ENCODE measurements at regions not wholly inside any gene's neighbourhood (a gene's known extent, or its start where the extent isn't known, plus 50 kb on each side); places are given as distances from the start of the nearest gene placed in this dataset.

DNA sequence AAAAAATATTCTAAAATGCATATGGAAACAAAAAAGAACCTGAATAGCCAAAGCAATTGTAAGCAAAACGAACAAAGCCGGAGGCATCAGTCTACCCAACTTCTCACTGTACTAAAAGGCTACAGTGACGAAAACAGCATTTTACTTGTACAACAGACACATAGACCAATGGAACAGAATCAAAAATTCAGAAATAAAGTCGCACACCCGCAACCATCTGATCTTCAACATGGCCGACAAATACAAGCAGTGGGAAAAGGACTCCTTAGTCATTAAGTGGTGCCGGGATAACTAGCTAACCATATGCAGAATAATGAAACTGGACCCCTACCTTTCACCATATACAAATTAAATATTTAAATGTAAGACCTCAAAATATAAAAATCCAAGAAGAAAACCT lies 203.9 kb upstream of the PPFIA2 start:
- no peaks in the 10 kb centered on the region for H3K36me3 Mint-ChIP-seq
- Histone ChIP-seq H3K9me3 (ENCODE audit: low read length) (no peaks in the 10 kb centered on the region), H3K27me3 (ENCODE audit: insufficient read depth, low read length, poor library complexity, severe bottlenecking) (no peaks in the 10 kb centered on the region), H3K36me3 (ENCODE audit: insufficient read depth, low read length) (no peaks in the 10 kb centered on the region), H3K4me3 (ENCODE audit: low read length) (no peak overlapping the region), H3K4me1 (ENCODE audit: insufficient read depth, low read length) (no peaks in the 10 kb centered on the region), H3K27ac (ENCODE audit: low read depth, low read length) (no peak overlapping the region)
- ChIA-PET CTCF (no interaction called here), POLR2A (no interaction called here)
- H3K27me3 Mint-ChIP-seq, result no peaks in the 10 kb centered on the region
- H3K4me3 Mint-ChIP-seq, result no peak overlapping the region
- H3K9me3 Mint-ChIP-seq, result peaks cover 0 to 3% (median 0%) of the 10 kb centered on the region in 5 donors
- no peak for DNase-seq
- no peak overlapping the region for H3K27ac Mint-ChIP-seq
- H3K4me1 Mint-ChIP-seq, result no peaks in the 10 kb centered on the region

DNA sequence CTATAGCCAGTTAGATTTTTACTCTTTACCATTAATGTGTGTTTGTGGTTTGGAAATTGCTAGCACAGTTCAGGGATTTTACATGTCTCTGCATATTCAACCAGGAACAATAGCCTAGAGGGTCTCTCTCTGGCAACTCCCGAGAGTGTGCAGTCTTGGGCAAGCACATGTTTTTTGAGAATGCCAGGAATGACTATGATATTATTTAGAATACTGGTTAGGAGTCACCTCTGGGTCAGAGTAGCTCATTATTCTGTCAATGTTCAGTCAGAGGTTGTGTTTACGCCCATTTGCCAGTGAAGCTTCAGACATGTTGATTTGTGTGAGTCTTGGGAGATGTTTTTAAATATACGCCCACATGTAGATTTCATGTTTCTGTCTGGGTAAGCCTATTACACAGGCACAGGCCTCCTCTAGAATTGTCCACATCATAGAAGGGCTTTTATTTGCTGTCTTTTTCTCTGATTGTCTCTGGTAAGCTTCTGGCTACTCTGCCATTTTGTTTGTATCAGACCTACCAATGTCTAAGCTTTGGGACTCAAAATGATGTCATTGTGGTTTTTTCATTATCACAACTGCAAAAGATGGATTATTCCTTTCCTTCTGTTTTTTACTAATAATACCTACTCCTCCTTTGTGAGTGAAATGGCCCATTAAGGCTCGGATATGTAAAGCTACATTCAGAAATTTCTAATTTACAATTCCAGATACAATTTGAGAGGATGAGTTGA lies 203.1 kb upstream of the PPFIA2 start:
- ChIA-PET CTCF (no interaction called here), POLR2A (no interaction called here)
- no peak overlapping the region for H3K4me3 Mint-ChIP-seq
- Histone ChIP-seq H3K36me3 (ENCODE audit: insufficient read depth, low read length) (no peaks in the 10 kb centered on the region), H3K27me3 (ENCODE audit: insufficient read depth, low read length, poor library complexity, severe bottlenecking) (no peaks in the 10 kb centered on the region), H3K9me3 (ENCODE audit: low read length) (no peaks in the 10 kb centered on the region), H3K27ac (ENCODE audit: low read depth, low read length) (no peak overlapping the region), H3K4me3 (ENCODE audit: low read length) (no peak overlapping the region), H3K4me1 (ENCODE audit: insufficient read depth, low read length) (no peaks in the 10 kb centered on the region)
- H3K36me3 Mint-ChIP-seq, result no peaks in the 10 kb centered on the region
- peaks cover 0 to 3% (median 0%) of the 10 kb centered on the region in 5 donors for H3K9me3 Mint-ChIP-seq
- no peaks in the 10 kb centered on the region for H3K27me3 Mint-ChIP-seq
- no peak overlapping the region for H3K27ac Mint-ChIP-seq
- no peak for DNase-seq
- no peaks in the 10 kb centered on the region for H3K4me1 Mint-ChIP-seq

DNA sequence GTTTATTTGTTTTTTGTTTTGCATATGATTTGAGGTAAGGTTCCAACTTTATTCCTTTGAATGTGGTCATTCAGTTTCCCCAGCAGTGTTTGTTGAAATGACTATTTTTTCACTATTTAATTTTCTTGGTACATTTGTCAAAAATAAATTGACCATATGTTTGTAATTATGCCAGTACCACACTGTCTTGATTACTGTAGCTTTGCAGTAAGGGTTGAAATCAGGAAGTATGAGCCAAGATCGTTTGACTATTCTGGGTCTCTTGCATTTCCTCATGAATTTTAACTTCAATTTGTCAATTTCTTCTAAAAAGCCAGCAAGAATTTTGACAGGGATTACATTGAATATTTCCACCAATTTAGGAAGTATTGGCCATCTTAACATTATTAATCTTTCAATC lies 199.3 kb upstream of the PPFIA2 start:
- CTCF ChIA-PET, result no interaction called here
- no peaks in the 10 kb centered on the region for H3K27me3 Mint-ChIP-seq
- H3K36me3 Mint-ChIP-seq, result peaks cover 0 to 6% (median 0%) of the 10 kb centered on the region in 3 donors
- Histone ChIP-seq H3K27ac (ENCODE audit: low read depth, low read length) (no peak overlapping the region), H3K36me3 (ENCODE audit: insufficient read depth, low read length) (no peaks in the 10 kb centered on the region), H3K27me3 (ENCODE audit: insufficient read depth, low read length, poor library complexity, severe bottlenecking) (no peaks in the 10 kb centered on the region), H3K9me3 (ENCODE audit: low read length) (no peaks in the 10 kb centered on the region), H3K4me1 (ENCODE audit: insufficient read depth, low read length) (no peaks in the 10 kb centered on the region), H3K4me3 (ENCODE audit: low read length) (no peak overlapping the region)
- H3K4me1 Mint-ChIP-seq, result no peaks in the 10 kb centered on the region
- H3K4me3 Mint-ChIP-seq, result no peak overlapping the region
- DNase-seq, result no peak
- POLR2A ChIA-PET, result no interaction called here
- H3K27ac Mint-ChIP-seq, result no peak overlapping the region
- H3K9me3 Mint-ChIP-seq, result peaks cover 0 to 10% (median 0%) of the 10 kb centered on the region in 5 donors

DNA sequence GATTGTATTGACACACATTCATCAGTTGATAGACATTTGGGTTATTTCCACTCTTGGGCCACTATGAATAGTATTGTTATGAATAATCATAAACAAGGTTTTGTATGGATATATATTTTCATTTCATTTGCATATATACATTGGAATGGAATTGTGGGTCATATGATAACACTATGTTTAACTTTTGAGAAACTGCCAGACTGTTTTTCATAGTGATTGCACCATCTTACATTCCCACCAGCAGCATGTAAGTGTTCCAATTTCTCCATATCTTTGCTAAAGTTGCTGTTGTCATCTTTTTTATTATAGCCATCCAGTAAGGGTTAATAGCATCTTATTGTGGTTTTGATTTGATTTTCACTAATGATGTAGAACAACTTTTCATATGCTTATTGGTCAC lies 198.5 kb upstream of the PPFIA2 start:
- Histone ChIP-seq H3K27me3 (ENCODE audit: insufficient read depth, low read length, poor library complexity, severe bottlenecking) (no peaks in the 10 kb centered on the region), H3K27ac (ENCODE audit: low read depth, low read length) (no peak overlapping the region), H3K36me3 (ENCODE audit: insufficient read depth, low read length) (no peaks in the 10 kb centered on the region), H3K4me3 (ENCODE audit: low read length) (no peak overlapping the region), H3K9me3 (ENCODE audit: low read length) (no peaks in the 10 kb centered on the region), H3K4me1 (ENCODE audit: insufficient read depth, low read length) (no peaks in the 10 kb centered on the region)
- no peak for DNase-seq
- POLR2A ChIA-PET, result no interaction called here
- CTCF ChIA-PET, result no interaction called here
- Mint-ChIP-seq H3K4me1 (no peaks in the 10 kb centered on the region), H3K9me3 (peaks cover 0 to 10% (median 0%) of the 10 kb centered on the region in 5 donors), H3K27ac (no peak overlapping the region), H3K4me3 (no peak overlapping the region), H3K27me3 (no peaks in the 10 kb centered on the region), H3K36me3 (peaks cover 0 to 6% (median 0%) of the 10 kb centered on the region in 3 donors)

DNA sequence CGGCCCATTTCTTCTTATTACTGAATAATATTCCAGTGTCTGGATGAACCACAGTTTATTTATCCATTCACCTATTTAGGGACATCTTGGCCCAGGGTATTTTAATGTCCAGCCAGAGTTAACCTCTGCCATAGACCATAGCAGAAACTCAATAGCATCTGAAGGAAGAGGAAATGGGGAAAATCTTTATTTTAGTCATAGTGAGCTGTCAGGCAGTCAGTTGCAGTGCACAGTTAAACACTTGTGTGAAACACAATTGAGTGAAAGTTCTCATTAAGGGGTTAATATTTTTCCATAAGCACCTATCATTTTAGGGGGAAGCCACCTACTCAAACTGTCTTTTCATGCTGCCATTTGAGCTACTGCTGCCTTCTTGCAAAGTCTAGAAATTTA lies 197.3 kb upstream of the PPFIA2 start:
- Mint-ChIP-seq H3K36me3 (peaks cover 0 to 6% (median 0%) of the 10 kb centered on the region in 3 donors), H3K27me3 (no peaks in the 10 kb centered on the region), H3K27ac (no peak overlapping the region), H3K9me3 (peaks cover 0 to 13% (median 0%) of the 10 kb centered on the region in 5 donors), H3K4me1 (no peaks in the 10 kb centered on the region), H3K4me3 (no peak overlapping the region)
- DNase-seq, result no peak
- Histone ChIP-seq H3K27me3 (ENCODE audit: insufficient read depth, low read length, poor library complexity, severe bottlenecking) (no peaks in the 10 kb centered on the region), H3K27ac (ENCODE audit: low read depth, low read length) (no peak overlapping the region), H3K4me3 (ENCODE audit: low read length) (no peak overlapping the region), H3K36me3 (ENCODE audit: insufficient read depth, low read length) (no peaks in the 10 kb centered on the region), H3K4me1 (ENCODE audit: insufficient read depth, low read length) (no peaks in the 10 kb centered on the region), H3K9me3 (ENCODE audit: low read length) (no peaks in the 10 kb centered on the region)
- POLR2A ChIA-PET, result no interaction called here
- CTCF ChIA-PET, result no interaction called here

DNA sequence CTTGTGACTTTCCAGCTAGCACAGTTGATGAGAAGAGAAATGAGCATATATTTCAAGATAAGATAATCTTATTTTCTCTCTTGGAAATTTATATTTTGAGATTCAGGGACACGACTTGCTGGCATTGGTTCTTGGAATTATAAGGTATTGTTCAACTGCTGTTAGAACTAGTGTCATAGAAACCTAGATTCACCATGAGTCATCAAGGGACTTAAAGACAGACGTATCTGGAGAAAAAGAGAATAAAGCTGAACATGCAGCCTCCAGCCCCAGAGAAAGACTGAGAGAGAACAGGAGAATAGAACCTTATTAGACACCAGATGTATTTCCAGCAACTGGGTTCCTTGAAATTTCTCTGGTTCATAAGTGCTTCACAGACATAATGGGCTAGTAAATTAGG lies 194.4 kb upstream of the PPFIA2 start:
- H3K27me3 Mint-ChIP-seq, result no peaks in the 10 kb centered on the region
- no peak overlapping the region for H3K4me3 Mint-ChIP-seq
- ChIA-PET CTCF (no interaction called here), POLR2A (no interaction called here)
- peaks cover 0 to 6% (median 0%) of the 10 kb centered on the region in 3 donors for H3K36me3 Mint-ChIP-seq
- H3K9me3 Mint-ChIP-seq, result peaks cover 0 to 18% (median 0%) of the 10 kb centered on the region in 5 donors
- Histone ChIP-seq H3K36me3 (ENCODE audit: insufficient read depth, low read length) (no peaks in the 10 kb centered on the region), H3K4me1 (ENCODE audit: insufficient read depth, low read length) (peaks cover 4% of the 10 kb centered on the region), H3K4me3 (ENCODE audit: low read length) (no peak overlapping the region), H3K27ac (ENCODE audit: low read depth, low read length) (no peak overlapping the region), H3K27me3 (ENCODE audit: insufficient read depth, low read length, poor library complexity, severe bottlenecking) (no peaks in the 10 kb centered on the region), H3K9me3 (ENCODE audit: low read length) (no peaks in the 10 kb centered on the region)
- H3K4me1 Mint-ChIP-seq, result peaks cover 4 to 16% (median 12%) of the 10 kb centered on the region in 3 donors
- no peak for DNase-seq
- no peak overlapping the region for H3K27ac Mint-ChIP-seq

DNA sequence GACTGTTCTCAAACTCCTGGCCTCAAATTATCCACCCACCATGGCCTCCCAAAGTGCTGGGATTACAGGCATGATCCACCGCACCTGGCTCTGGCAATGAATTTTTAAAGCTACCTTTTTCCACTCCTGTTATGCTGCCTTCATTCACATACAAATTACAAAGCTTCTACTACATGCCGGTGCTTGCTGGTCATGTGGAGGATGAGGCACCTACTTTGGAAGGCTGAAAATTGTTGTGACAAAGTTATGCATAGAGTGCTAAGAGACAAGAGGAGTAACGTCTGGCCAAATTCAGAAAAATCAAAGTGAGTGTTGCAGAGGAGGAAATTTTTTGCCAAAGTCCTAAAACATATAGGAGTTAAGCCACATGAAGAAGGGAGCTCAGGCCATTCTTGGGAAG lies 191.7 kb upstream of the PPFIA2 start:
- CTCF ChIA-PET, result no interaction called here
- no peak overlapping the region for H3K4me3 Mint-ChIP-seq
- H3K9me3 Mint-ChIP-seq, result peaks cover 0 to 12% (median 0%) of the 10 kb centered on the region in 5 donors
- DNase-seq, result no peak
- peaks cover 4 to 16% (median 12%) of the 10 kb centered on the region in 3 donors for H3K4me1 Mint-ChIP-seq
- peaks cover 0 to 6% (median 0%) of the 10 kb centered on the region in 3 donors for H3K36me3 Mint-ChIP-seq
- Histone ChIP-seq H3K36me3 (ENCODE audit: insufficient read depth, low read length) (no peaks in the 10 kb centered on the region), H3K9me3 (ENCODE audit: low read length) (no peaks in the 10 kb centered on the region), H3K4me1 (ENCODE audit: insufficient read depth, low read length) (peaks cover 4% of the 10 kb centered on the region), H3K27me3 (ENCODE audit: insufficient read depth, low read length, poor library complexity, severe bottlenecking) (no peaks in the 10 kb centered on the region), H3K27ac (ENCODE audit: low read depth, low read length) (no peak overlapping the region), H3K4me3 (ENCODE audit: low read length) (no peak overlapping the region)
- no peak overlapping the region for H3K27ac Mint-ChIP-seq
- no peaks in the 10 kb centered on the region for H3K27me3 Mint-ChIP-seq
- POLR2A ChIA-PET, result interaction anchor here (0.6 kb wide), 1 partner anchor 10 kb away, joined by 3 read pairs; no protein-coding TSS in a partner anchor

DNA sequence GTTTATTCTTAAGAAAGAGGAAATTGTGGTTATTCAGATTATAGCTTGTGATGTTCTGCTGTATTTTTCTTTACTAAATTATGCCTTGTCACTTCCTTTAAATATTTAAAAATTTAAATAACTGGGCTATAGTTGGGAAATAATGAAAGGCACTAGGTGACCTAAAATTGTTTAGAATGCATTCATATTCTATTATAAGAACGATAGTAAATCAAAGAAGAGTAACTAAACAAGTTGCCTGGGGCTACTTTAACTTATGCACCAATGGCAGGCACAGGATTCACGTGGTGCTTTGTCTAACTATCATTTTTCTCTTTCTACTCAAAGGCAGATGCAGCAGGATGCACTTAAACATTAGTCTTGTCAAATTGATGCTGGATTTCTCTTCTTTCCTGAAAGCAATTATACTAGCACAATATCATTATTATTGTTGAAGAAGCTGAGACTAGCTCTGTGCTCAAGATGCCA lies 190.7 kb upstream of the PPFIA2 start:
- ChIA-PET CTCF (no interaction called here), POLR2A (no interaction called here)
- DNase-seq, result no peak
- Histone ChIP-seq H3K4me1 (ENCODE audit: insufficient read depth, low read length) (peaks cover 4% of the 10 kb centered on the region), H3K36me3 (ENCODE audit: insufficient read depth, low read length) (no peaks in the 10 kb centered on the region), H3K27ac (ENCODE audit: low read depth, low read length) (no peak overlapping the region), H3K9me3 (ENCODE audit: low read length) (no peaks in the 10 kb centered on the region), H3K27me3 (ENCODE audit: insufficient read depth, low read length, poor library complexity, severe bottlenecking) (no peaks in the 10 kb centered on the region), H3K4me3 (ENCODE audit: low read length) (no peak overlapping the region)
- peaks cover 4 to 16% (median 12%) of the 10 kb centered on the region in 3 donors for H3K4me1 Mint-ChIP-seq
- no peak overlapping the region for H3K27ac Mint-ChIP-seq
- H3K4me3 Mint-ChIP-seq, result no peak overlapping the region
- peaks cover 0 to 8% (median 0%) of the 10 kb centered on the region in 5 donors for H3K9me3 Mint-ChIP-seq
- H3K27me3 Mint-ChIP-seq, result no peaks in the 10 kb centered on the region
- H3K36me3 Mint-ChIP-seq, result peaks cover 0 to 6% (median 0%) of the 10 kb centered on the region in 3 donors

All from CD8-positive, alpha-beta memory T cell (primary cell).